MCF 10A (cell line): ENCODE measurements at regions not wholly inside any gene's neighbourhood (a gene's known extent, or its start where the extent isn't known, plus 50 kb on each side); places are given as distances from the start of the nearest gene placed in this dataset.
A peak's percentile ranks its signal among the peaks of the same experiment; 100 is the strongest.
"Not testable (repeated sequence)": the region's sequence is repeated elsewhere in the genome, so short reads cannot be mapped to it uniquely, and the experiment has no call there.

Source experiments
- BruUV-seq: library from RNA; stranded (reverse); fragments of 400-500 nt; replicated peaks from 2 replicates; lab custom pipeline; 2021; lab: Mats Ljungman, UMichigan
- CTCF ChIA-PET: fragments of 300-600 bp; sonication (Branson Sonifier 250); formaldehyde crosslinking; extraction: SDS; loops from one replicate; lab custom pipeline; 2021; ENCODE audit warnings: antibody characterized with exemption, inconsistent platforms; lab: Yijun Ruan, JAX
- POLR2A ChIA-PET: fragments of 300-600, 350-650 bp; sonication (Branson Sonifier 250); formaldehyde crosslinking; extraction: SDS; loops from one replicate; lab custom pipeline; 2020; ENCODE audit warnings: antibody characterized with exemption, inconsistent platforms; lab: Yijun Ruan, JAX
- DNase-seq: peaks from one replicate; pipeline ENCODE4 v3.0.0-alpha.2; 2018; ENCODE audit not compliant: unreplicated experiment
- H3K27ac Mint-ChIP-seq: one replicate; pipeline ENCODE4 v1.8.0; 2022; ENCODE audit warnings: mild to moderate bottlenecking, low read depth, mixed read lengths; ENCODE audit not compliant: unreplicated experiment
- H3K27me3 Mint-ChIP-seq: one replicate; pipeline ENCODE4 v1.8.0; 2022; ENCODE audit warnings: mixed read lengths; ENCODE audit not compliant: insufficient read depth, unreplicated experiment
- H3K36me3 Mint-ChIP-seq: one replicate; pipeline ENCODE4 v1.8.0; 2022; ENCODE audit warnings: mild to moderate bottlenecking, moderate library complexity, mixed read lengths; ENCODE audit not compliant: insufficient read depth, unreplicated experiment
- H3K4me1 Mint-ChIP-seq: one replicate; pipeline ENCODE4 v1.8.0; 2022; ENCODE audit warnings: mixed read lengths; ENCODE audit not compliant: insufficient read depth, unreplicated experiment
- H3K4me3 Mint-ChIP-seq: one replicate; pipeline ENCODE4 v1.8.0; 2022; ENCODE audit warnings: mild to moderate bottlenecking, moderate library complexity, mixed read lengths; ENCODE audit not compliant: unreplicated experiment
- H3K9me3 Mint-ChIP-seq: one replicate; pipeline ENCODE4 v1.8.0; 2022; ENCODE audit warnings: mixed read lengths; ENCODE audit not compliant: unreplicated experiment
- CTCF ChIP-seq: fragments of 200-600 bp; IDR thresholded peaks from one replicate; pipeline ENCODE4 v1.8.0; 2022; ENCODE audit warnings: antibody characterized with exemption, mild to moderate bottlenecking; ENCODE audit not compliant: unreplicated experiment
- intact Hi-C: fragments of 100-400 bp; cut with micrococcal nuclease; formaldehyde crosslinking; loops from 2 replicates; pipeline ENCODE4 v1.14.1; 2022

- BruUV-seq, result no TSS peak
- no peak for TF ChIP-seq CTCF
- ChIA-PET POLR2A (no interaction called here), CTCF (interaction anchor here (0.6 to 3.0 kb wide), 3 partner anchors 9 to 51 kb away, joined by 3 to 21 read pairs (median 6); no protein-coding TSS in a partner anchor)
- no peaks in the 10 kb centered on the region for H3K9me3 Mint-ChIP-seq
- no peaks in the 10 kb centered on the region for H3K4me1 Mint-ChIP-seq
- no peak overlapping the region for H3K4me3 Mint-ChIP-seq
- DNase-seq, result no peak
- H3K36me3 Mint-ChIP-seq, result no peaks in the 10 kb centered on the region
- no peak overlapping the region for H3K27ac Mint-ChIP-seq
- peaks cover 11% of the 10 kb centered on the region for H3K27me3 Mint-ChIP-seq
- intact Hi-C loops, result no loop called here
These were observed 54.2 kb upstream of the RABGAP1L start for GRCh38 chr1:174105086-174105485.

- H3K4me3 Mint-ChIP-seq, result no peak overlapping the region
- no peaks in the 10 kb centered on the region for H3K9me3 Mint-ChIP-seq
- intact Hi-C loops, result no loop called here
- ChIA-PET CTCF (interaction anchor here (0.6 to 3.0 kb wide), 4 partner anchors 10 to 114 kb away, joined by 3 to 21 read pairs (median 4); no protein-coding TSS in a partner anchor), POLR2A (interaction anchor here (1.1 kb wide), 1 partner anchor 10 kb away, joined by 3 read pairs; no protein-coding TSS in a partner anchor)
- H3K36me3 Mint-ChIP-seq, result no peaks in the 10 kb centered on the region
- peaks cover 11% of the 10 kb centered on the region for H3K27me3 Mint-ChIP-seq
- no peak for DNase-seq
- TF ChIP-seq CTCF, result no peak
- H3K4me1 Mint-ChIP-seq, result no peaks in the 10 kb centered on the region
- no peak overlapping the region for H3K27ac Mint-ChIP-seq
- no TSS peak for BruUV-seq
These were observed 55.6 kb upstream of the RABGAP1L start for GRCh38 chr1:174103766-174104165.

GRCh38 chr1:174101976-174102375, 57.3 kb upstream of the RABGAP1L start:
- POLR2A ChIA-PET, result interaction anchor here (0.6 kb wide), 1 partner anchor 59 kb away, joined by 3 read pairs; no protein-coding TSS in a partner anchor
- BruUV-seq, H3K36me3 Mint-ChIP-seq, H3K4me3 Mint-ChIP-seq, intact Hi-C loops, H3K4me1 Mint-ChIP-seq, H3K27me3 Mint-ChIP-seq, H3K9me3 Mint-ChIP-seq, H3K27ac Mint-ChIP-seq: not testable (repeated sequence)
- peak; percentile 13 for DNase-seq
- CTCF ChIA-PET, result interaction anchor here (1.6 kb wide), 1 partner anchor 13 kb away, joined by 7 read pairs; no protein-coding TSS in a partner anchor

- H3K27me3 Mint-ChIP-seq, result no peaks in the 10 kb centered on the region
- TF ChIP-seq CTCF, result no peak
- ChIA-PET POLR2A (no interaction called here), CTCF (interaction anchor here (0.9 to 1.2 kb wide), 3 partner anchors 18 to 55 kb away, joined by 3 to 5 read pairs (median 4); no protein-coding TSS in a partner anchor)
- H3K27ac Mint-ChIP-seq, result no peak overlapping the region
- H3K4me1 Mint-ChIP-seq, result no peaks in the 10 kb centered on the region
- H3K36me3 Mint-ChIP-seq, result no peaks in the 10 kb centered on the region
- no peaks in the 10 kb centered on the region for H3K9me3 Mint-ChIP-seq
- no TSS peak for BruUV-seq
- H3K4me3 Mint-ChIP-seq, result no peak overlapping the region
- DNase-seq, result no peak
- intact Hi-C loops, result no loop called here
These were observed 61.9 kb upstream of the RABGAP1L start for GRCh38 chr1:174097426-174097825.
